Stimulated activated CD8-positive, alpha-beta memory T cell treated with anti-CD3 and anti-CD28 coated beads, Interleukin-4, amount 100 ng/mL, for 48 hours (primary cell): ENCODE measurements at regions not wholly inside any gene's neighbourhood (a gene's known extent, or its start where the extent isn't known, plus 50 kb on each side); places are given as distances from the start of the nearest gene placed in this dataset.

Experiments
- DNase-seq: peaks from one replicate; pipeline ENCODE4 v3.0.0-alpha.2; 2020

DNA sequence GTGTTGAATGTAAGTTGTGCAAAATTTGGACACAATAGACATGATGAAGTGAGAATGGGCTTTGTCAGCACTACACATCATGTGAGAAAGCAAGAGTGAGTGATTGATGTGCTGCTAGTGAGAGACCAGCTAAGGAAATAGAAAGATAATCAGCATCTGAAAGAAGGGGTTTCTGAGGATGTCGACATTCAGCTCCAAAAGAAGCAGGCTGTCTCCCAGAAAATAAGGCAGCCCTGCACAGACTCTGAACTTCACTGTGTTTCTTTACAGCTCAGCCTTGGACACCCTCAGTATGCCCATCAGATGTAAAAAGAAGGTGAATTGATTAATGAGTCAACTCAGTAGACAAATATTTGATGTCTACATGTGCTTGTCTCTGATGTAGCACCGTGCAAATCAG is 80.8 kb upstream of the ADCY2 start:
- no peak for DNase-seq

GRCh38 chr5:7317751-7318150 is 78.2 kb upstream of the ADCY2 start:
- no peak for DNase-seq

DNA sequence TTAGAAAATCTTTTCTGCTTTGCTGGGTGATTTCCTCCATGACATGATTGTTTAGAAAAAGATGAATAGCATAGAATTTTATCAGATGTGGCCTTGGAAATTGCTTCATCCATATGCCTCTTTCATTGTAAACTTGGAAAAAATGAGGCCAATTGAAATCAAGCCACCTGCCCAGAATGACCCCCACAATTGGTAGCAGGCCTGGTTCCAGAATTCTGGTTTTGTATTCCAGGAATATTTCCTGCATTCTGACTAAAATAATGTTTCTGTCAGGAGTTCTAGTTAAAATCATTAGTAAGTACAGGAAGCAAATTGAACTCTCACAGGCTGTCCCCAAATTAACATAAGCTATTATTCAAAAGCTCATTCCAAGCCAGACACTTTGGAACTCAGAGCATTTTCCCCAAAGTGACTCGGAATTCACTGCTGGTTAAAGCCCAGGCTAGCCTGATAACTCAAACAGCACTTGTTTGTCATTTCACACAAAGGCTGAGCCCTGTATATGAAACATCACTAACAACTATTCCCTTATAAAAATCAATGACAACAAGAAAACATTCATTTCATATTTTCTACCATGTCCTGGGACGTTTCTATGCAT is 75.1 kb upstream of the ADCY2 start:
- no peak for DNase-seq

DNA sequence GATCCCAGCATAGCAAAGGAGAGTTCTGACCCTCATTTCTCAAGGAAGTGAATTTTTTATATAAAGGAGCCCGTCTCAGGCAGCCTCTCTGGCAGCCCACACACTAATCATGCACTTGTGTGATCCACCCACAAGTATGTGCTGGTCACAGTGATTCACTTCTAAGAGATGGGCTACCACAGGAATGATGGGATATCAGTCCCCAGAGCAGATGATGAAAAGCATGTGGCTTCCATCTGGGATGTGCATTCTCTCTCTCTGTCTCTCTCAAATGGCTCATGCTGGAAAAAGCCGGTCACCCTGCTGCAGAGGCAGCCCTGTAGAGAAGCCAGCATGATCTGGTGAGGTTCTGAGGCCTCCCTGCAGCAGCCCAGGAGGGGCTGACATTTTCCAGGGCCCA is 74.2 kb upstream of the ADCY2 start:
- DNase-seq, result no peak

- DNase-seq, result no peak
These were observed 71.0 kb upstream of the ADCY2 start for GRCh38 chr5:7324919-7325318.

DNA sequence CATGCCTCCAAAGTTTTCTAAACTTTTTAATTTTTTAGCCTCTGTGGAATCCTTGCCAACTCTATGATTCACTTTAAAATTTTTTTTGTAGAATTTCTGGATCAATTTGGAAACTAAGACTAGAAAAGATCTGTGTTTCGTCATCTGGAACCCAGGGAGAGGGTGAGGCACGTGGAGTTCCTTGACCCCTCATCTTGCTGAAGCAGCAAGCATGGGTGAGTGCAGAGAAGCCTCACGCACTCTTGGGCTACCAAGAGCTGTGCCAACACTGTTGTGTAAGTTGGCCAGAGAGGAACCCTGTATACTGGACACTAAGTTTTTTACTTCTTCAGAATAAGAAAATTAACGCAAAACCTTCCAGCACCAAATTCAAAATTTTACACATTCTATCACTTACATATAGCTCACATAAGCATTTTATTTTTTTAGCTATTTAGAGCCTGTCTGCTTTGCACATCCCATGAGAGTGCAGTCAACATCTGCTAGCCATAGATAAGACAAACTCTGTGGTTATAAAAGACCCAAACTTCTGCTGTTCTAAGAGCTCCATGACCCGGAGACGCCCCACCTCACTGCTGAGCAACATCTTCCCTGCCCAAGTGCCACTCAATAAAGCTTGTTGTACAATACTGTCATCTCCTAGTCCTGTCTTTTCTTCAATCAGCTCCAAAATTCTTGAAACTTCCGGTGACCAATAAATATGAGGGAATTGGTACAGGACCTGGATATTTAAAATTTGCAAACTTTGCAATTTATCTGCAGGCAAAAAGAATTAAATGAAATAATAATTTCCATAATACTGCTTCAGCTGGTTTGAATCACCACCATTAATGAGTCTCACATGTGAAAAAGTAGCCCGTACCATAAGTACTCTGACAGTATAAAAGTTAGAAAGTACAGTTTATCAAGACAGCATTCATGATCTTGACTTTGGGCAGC is 69.7 kb upstream of the ADCY2 start:
- no peak for DNase-seq

DNA sequence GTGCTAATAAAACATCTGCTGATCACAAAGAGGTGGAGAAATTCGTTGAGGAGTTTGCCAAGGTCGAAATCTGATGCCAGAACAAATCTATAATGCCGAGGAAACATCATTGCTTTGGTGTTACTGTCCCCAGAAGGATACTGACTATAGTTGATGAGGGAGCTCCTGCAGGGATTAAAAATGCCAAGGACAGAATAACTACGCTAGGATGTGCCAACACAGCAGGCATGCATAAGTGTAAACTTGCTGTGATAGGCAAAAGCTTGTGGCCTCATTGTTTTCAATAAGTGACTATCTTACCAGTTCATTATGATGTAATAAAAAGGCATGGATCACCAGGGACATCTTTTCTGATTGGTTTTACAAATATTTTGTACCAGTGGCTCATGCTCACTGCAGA is 66.8 kb upstream of the ADCY2 start:
- no peak for DNase-seq

GRCh38 chr5:7329712-7330111 is 66.2 kb upstream of the ADCY2 start:
- no peak for DNase-seq

DNA sequence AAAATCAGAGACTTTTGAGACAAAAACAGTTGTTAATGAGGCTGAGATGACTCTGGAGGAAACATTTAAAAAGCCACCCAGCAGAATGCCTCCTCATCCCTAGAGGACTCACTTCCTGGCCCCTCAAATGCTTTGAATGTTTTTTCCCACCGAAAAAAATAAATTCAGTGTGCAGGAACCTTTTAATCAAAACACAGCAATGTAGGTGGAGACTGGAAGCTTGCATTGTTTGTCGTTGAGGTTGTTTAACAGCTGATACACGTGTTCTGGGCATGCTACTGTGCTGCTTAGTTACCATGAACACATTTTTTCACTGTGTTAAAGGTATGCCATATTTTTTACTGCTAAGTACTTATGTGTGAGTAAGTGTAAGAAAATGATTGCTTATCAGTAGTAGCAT is 65.7 kb upstream of the ADCY2 start:
- DNase-seq, result no peak

DNA sequence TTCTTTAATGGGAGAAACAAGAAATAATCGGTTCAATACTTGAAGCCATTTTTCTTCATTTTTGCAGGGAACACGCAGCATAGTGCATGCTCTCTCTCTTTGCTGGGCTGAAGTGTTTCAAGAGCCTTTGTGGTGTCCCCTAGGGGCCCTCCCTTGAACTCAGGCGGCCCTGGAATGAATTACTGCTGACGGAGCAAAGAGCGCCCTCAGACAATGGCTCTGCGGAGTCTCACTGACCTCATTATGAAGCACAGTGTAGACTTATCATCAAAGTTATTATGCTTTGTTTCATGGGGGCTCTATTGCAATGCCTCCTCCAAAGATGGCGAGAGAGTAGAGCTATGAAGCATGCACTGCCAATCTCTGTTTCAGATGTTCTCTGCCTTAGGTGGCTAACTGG is 64.8 kb upstream of the ADCY2 start:
- no peak for DNase-seq
